GM23338 (cell line): ENCODE measurements at regions not wholly inside any gene's neighbourhood (a gene's known extent, or its start where the extent isn't known, plus 50 kb on each side); places are given as distances from the start of the nearest gene placed in this dataset.

Source experiments
- CREB1 ChIP-seq: fragments of 250-450 bp; sonication (Bioruptor Pico); IDR thresholded peaks from 2 replicates; pipeline ENCODE4 v1.5.0; 2020; ENCODE audit warnings: low read depth, mild to moderate bottlenecking, moderate library complexity
- EZH2 ChIP-seq: fragments of 200-600 bp; sonication (generic); IDR thresholded peaks from one replicate; pipeline ENCODE4 v1.8.0; 2017; ENCODE audit warnings: antibody characterized with exemption, mild to moderate bottlenecking, low read depth; ENCODE audit not compliant: unreplicated experiment
- EZH2phosphoT487 ChIP-seq: fragments of 200-600 bp; sonication (generic); IDR thresholded peaks from one replicate; pipeline ENCODE4 v1.8.1; 2018; ENCODE audit warnings: antibody characterized with exemption; ENCODE audit not compliant: unreplicated experiment
- POLR2AphosphoS5 ChIP-seq: IDR thresholded peaks from 2 replicates; pipeline ENCODE4 v1.6.1; 2016; ENCODE audit warnings: antibody characterized with exemption, low read depth
- STAT1 ChIP-seq: IDR thresholded peaks from one replicate; pipeline ENCODE4 v1.6.1; 2016; ENCODE audit warnings: antibody characterized with exemption; ENCODE audit not compliant: unreplicated experiment
- ZNF331 ChIP-seq: fragments of 250-450 bp; sonication (Bioruptor Pico); IDR thresholded peaks from 2 replicates; pipeline ENCODE4 v1.5.0; 2020; ENCODE audit warnings: low read depth, mild to moderate bottlenecking, moderate library complexity
- TF ChIP-seq, protein P1 (sequence below), 2 experiments: fragments of 200-600 bp in 1 of 2; sonication (generic) in 1 of 2; conservative IDR thresholded peaks; 2 replicates each; pipeline versions ENCODE4 v1.5.1 to v1.6.1; 2016 to 2017; ENCODE audit warnings: antibody characterized with exemption in 2 of 2, low read depth in 2 of 2, mild to moderate bottlenecking in 2 of 2, moderate library complexity in 1 of 2
- TF ChIP-seq, protein P2 (sequence below): IDR thresholded peaks from one replicate; pipeline ENCODE4 v1.6.1; 2018; ENCODE audit warnings: antibody characterized with exemption; ENCODE audit not compliant: unreplicated experiment

DNA sequence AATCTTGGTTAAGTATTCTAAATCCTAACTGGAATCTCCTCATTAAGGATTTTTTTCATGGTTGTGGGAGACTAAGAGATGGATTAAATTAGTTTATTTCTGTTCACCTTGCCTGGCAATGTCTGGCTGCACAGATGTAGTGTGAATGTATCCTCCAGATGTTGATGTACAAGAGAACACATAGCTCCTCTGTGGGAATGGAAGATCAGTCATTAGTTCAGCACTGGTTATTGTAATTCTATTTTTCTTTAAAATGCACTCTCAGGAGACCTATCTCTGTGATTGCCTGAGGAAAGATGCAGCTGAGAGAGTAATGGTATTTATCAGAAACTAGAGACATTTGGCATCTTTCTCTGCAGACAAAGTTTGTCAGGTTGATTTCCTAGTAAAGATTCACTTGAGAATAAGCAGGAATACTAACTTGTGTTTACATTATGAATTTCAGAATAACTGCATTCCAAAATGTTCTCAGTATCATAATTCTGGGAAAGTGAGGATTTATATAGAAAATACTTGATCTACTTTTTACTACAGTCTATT is 178.6 kb downstream of the GIPC2 start:
- no peak for TF ChIP-seq CREB1 (CRISPR knock-in tag)
- TF ChIP-seq, protein P1, sequence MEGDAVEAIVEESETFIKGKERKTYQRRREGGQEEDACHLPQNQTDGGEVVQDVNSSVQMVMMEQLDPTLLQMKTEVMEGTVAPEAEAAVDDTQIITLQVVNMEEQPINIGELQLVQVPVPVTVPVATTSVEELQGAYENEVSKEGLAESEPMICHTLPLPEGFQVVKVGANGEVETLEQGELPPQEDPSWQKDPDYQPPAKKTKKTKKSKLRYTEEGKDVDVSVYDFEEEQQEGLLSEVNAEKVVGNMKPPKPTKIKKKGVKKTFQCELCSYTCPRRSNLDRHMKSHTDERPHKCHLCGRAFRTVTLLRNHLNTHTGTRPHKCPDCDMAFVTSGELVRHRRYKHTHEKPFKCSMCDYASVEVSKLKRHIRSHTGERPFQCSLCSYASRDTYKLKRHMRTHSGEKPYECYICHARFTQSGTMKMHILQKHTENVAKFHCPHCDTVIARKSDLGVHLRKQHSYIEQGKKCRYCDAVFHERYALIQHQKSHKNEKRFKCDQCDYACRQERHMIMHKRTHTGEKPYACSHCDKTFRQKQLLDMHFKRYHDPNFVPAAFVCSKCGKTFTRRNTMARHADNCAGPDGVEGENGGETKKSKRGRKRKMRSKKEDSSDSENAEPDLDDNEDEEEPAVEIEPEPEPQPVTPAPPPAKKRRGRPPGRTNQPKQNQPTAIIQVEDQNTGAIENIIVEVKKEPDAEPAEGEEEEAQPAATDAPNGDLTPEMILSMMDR (conservative IDR thresholded peaks at IDR 0.05; ENCODE audit: low read depth in 2 of 2) = no peak
- no peak for TF ChIP-seq POLR2AphosphoS5
- TF ChIP-seq EZH2 = no peak
- TF ChIP-seq EZH2phosphoT487 = no peak
- no peak for TF ChIP-seq STAT1
- TF ChIP-seq, protein P2, sequence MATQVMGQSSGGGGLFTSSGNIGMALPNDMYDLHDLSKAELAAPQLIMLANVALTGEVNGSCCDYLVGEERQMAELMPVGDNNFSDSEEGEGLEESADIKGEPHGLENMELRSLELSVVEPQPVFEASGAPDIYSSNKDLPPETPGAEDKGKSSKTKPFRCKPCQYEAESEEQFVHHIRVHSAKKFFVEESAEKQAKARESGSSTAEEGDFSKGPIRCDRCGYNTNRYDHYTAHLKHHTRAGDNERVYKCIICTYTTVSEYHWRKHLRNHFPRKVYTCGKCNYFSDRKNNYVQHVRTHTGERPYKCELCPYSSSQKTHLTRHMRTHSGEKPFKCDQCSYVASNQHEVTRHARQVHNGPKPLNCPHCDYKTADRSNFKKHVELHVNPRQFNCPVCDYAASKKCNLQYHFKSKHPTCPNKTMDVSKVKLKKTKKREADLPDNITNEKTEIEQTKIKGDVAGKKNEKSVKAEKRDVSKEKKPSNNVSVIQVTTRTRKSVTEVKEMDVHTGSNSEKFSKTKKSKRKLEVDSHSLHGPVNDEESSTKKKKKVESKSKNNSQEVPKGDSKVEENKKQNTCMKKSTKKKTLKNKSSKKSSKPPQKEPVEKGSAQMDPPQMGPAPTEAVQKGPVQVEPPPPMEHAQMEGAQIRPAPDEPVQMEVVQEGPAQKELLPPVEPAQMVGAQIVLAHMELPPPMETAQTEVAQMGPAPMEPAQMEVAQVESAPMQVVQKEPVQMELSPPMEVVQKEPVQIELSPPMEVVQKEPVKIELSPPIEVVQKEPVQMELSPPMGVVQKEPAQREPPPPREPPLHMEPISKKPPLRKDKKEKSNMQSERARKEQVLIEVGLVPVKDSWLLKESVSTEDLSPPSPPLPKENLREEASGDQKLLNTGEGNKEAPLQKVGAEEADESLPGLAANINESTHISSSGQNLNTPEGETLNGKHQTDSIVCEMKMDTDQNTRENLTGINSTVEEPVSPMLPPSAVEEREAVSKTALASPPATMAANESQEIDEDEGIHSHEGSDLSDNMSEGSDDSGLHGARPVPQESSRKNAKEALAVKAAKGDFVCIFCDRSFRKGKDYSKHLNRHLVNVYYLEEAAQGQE = no peak
- TF ChIP-seq ZNF331 (CRISPR knock-in tag) = no peak
